GM19023 (cell line): ENCODE measurements at regions not wholly inside any gene's neighbourhood (a gene's known extent, or its start where the extent isn't known, plus 50 kb on each side); places are given as distances from the start of the nearest gene placed in this dataset.
A peak's percentile ranks its signal among the peaks of the same experiment; 100 is the strongest.
"Not testable (repeated sequence)": the region's sequence is repeated elsewhere in the genome, so short reads cannot be mapped to it uniquely, and the experiment has no call there.

ENCODE experiments used
- ATAC-seq: cut with Tn5 transposase; IDR thresholded peaks from one replicate; pipeline ENCODE4 v1.9.1; 2021; ENCODE audit warnings: mild to moderate bottlenecking, moderate library complexity; ENCODE audit not compliant: unreplicated experiment

- peak; percentile 11 for ATAC-seq
Observed at GRCh38 chr14:106309423-106309822, 783.0 kb downstream of the TMEM121 start.

- no peak for ATAC-seq
Observed at GRCh38 chr14:106315436-106315835, 789.1 kb downstream of the TMEM121 start.

DNA sequence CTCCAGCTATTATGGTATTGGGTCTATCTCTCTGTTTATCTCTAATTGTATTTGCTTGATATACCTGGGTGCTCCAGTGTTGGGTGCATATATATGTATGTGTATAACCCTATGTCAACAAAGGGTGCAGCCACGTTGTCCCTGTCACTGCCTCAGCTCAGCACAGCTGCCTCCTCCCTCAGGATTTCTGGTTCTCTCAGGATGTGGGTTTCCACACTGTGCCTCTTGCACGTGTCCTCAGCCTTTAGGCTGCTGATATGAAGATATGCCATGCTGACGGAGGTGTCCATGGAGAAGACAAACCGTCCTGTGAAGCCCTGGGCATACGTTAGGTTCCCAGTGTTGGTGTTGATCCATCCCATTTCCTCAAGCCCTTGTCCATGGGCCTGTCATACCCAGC lies 791.2 kb downstream of the TMEM121 start:
- ATAC-seq: no peak

DNA sequence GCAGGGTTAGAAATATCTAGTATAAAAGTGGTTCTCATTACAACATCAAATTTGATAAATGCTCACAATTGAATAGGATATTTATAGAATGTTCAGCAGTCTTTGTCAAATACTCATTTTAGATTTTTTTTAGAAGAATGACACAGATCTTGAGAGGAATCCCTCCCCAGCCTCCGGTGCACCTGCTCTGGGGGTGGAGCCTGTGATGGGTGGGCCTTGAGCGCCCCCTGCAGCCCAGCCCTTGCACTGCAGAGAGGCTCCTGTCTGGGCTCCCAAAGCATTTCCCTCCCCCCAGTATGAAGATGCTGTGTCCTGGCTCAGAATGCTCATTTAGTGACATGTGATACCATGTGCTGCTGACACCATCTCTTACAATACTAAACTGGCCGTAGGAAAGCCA lies 792.3 kb downstream of the TMEM121 start:
- ATAC-seq: no peak

GRCh38 chr14:106323970-106324369 lies 797.6 kb downstream of the TMEM121 start:
- not testable (repeated sequence) for ATAC-seq

- no peak for ATAC-seq
Observed at GRCh38 chr14:106327234-106327633, 800.9 kb downstream of the TMEM121 start.

DNA sequence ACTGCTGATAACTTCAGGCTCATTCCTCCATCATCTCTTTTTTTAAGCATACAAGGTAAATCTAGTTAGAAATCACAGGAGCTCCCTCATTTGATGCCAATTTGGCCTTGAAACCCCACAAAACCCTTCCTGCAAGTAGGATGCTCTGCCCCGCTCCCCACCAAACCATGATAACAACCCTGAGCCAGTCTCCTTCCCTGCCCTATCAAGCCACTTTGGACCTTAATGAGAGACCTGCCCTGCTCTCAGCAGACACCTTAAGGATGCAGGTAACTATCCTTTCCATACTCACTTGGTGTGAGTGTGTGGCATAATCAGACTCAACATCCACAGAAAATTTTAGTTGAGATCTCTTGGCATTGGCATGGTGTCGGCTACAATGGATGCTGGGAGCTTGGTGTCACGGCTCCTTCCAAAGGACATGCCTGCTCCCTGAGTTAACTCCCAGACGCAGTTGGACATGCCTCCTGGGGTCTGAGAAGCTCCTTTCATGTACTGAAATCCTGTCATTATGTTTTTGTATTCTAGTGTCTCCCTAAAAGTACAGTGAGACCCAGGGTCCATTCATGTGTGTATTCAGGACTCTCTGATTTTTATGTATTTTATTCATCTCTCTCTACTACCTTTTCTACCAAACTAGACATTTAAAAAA lies 801.4 kb downstream of the TMEM121 start:
- not testable (repeated sequence) for ATAC-seq

GRCh38 chr14:106329243-106329642 lies 802.9 kb downstream of the TMEM121 start:
- ATAC-seq: not testable (repeated sequence)

- ATAC-seq: not testable (repeated sequence)
Observed at GRCh38 chr14:106329987-106330774, 803.8 kb downstream of the TMEM121 start.

DNA sequence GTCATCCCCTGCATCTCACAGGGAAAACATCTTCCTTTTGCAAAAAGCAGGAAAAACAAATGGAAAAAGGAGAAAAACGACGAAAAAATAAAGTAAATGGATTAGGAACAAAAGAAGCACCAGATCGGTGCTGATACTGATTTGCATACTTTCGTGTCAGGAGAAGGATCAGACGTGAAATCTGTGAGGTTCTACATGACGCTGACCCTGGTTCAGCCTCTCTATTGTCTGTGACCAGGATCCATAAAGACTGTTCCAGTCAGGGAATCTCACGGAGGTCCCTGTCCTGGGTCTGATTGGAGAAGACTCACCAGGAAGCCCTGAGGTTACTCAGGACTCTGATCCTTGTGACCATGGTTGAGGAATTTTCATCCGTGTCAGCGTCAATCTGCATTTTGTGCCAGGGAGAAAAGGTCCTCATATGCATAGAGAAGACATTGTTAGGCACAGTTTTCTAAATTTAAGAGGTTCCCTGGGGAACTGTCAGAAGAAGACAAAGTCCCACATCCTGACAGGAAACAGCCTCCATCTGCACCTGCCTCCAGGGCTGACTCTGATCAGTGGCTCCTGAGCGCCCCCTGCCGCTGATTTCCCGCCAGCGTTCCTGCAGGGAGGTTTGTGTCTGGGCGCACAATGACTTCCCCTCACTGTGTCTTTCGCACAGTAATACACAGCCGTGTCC lies 808.2 kb downstream of the TMEM121 start:
- ATAC-seq: peak; percentile 54

DNA sequence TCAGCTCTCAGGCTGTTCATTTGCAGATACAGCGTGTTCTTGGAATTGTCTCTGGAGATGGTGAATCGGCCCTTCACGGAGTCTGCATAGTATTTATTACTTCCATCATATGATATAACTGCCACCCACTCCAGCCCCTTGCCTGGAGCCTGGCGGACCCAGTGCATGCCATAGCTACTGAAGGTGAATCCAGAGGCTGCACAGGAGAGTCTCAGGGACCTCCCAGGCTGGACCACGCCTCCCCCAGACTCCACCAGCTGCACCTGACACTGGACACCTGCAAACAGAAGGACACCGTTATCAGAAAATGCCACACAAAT lies 808.7 kb downstream of the TMEM121 start:
- ATAC-seq: not testable (repeated sequence)

- ATAC-seq: not testable (repeated sequence)
Observed at GRCh38 chr14:106338775-106339174, 812.4 kb downstream of the TMEM121 start.

DNA sequence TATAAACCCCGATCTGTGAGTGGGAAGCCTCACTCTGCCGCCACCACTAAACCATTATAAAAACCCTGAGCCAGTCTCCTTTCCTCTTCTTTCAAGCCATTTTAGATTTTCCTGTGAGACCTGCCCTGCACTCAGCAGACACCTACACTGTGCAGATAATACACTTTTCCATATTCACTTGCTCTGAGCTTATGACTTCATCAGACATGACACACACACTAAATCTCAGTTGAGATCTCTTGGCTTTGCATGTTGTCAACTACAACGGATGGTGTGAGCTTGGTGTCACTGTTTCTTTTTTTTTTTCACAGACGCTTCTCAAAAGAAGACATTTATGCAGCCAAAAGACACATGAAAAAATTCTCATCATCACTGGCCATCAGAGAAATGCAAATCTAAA lies 814.3 kb downstream of the TMEM121 start:
- ATAC-seq: not testable (repeated sequence)

DNA sequence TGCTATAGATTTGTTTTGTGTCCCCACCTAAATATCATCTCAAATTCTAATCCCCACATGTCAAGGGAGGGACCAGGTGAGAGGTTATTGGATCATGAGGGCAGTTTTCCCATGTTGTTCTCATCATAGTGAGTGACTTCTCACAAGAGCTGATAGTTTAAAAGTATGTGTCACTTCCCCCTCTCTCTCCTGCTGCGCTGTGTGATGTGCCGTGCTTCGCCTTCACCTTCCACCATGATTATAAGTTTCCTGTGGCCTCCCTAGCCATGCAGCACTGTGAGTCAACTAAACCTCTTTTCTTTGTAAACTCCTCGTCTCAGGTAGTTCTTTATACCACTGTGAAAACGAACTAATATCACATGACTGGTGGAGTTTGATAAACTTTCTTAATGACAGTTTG lies 814.8 kb downstream of the TMEM121 start:
- not testable (repeated sequence) for ATAC-seq

- no peak for ATAC-seq
Observed at GRCh38 chr14:106343626-106344025, 817.2 kb downstream of the TMEM121 start.

DNA sequence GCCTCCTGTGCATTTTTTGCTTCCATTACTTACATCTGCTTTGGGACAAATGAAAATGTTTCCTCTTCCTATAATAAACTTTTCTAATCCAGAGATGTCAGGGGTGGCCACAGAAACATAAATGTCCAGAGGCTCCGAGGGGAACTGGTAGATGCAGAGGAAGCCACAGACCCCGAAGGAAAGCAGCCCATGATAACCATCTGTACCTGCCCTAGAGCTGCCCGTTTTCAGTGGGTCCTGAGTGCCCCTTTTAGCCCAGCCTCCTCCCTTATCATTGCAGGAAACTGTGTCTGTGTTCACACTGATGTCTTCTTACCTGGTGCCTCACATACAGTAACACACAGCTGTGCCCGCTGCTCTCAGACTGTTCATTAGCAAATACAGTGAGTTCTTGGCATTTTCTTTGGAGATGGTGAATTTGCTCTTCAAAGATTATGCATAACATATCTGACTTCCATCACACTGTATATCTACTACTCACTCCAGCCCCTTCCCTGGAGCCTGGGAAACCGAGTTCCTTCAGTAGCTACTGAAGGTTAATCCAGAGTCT lies 817.8 kb downstream of the TMEM121 start:
- ATAC-seq: not testable (repeated sequence)

DNA sequence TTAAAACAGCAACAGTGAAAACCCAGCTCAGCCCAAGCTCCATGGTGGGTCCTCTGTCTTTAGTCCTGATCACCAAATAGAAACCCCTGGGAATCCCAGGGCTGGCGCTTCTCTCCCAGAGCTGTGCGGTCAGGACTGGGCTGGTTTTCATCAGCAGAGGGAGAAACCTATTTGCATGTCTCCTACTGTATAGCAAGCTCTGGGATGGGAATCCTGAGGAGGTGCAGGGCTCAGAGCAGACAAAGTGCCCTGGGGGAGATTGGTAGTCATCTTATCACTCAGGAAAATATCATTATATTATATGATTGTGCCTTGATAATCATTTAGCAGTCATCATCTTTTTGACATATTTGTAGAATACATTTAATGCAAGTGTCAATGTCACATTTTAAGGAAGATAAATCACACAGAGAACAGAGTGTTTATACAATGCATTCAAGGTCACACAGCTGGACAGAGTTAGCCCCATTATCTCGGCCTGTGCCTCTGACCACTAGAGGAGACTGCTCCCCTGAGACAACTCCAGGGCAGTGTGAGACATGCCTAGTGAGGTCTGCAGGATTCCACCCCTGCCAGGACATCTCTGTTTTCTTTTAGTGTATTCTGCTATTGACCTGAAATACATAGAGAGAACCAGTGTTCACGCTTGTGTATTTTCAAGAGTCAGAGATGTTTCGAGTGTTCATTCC lies 818.6 kb downstream of the TMEM121 start:
- not testable (repeated sequence) for ATAC-seq

GRCh38 chr14:106346084-106346483 lies 819.7 kb downstream of the TMEM121 start:
- no peak for ATAC-seq

GRCh38 chr14:106346534-106347290 lies 820.3 kb downstream of the TMEM121 start:
- no peak for ATAC-seq

DNA sequence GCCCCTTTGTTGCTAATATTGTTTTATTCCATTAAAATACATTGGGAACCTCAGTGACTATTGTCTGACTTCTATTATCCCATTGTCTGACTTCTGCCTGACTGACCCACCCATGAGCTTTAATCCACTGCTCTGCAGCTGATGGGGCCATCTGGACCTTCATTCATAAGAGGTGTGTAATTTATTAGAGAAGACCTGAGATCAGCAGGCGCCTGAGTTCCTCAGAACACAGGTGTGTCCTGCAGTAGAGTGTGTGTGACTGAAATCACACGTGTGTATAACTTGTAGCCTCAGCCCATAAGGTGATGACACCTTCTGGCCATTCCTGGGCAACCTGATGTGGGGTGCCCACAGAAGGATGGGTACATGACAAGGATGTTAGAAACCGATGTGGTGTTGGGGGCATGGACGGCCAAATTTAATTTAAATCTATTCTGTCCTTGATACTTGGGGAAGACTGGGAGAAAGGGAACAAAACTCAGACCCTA lies 821.0 kb downstream of the TMEM121 start:
- no peak for ATAC-seq
